ENCODE measurements at regions not wholly inside any gene's neighbourhood (a gene's known extent, or its start where the extent isn't known, plus 50 kb on each side); places are given as distances from the start of the nearest gene placed in this dataset.
"Not testable (repeated sequence)": the region's sequence is repeated elsewhere in the genome, so short reads cannot be mapped to it uniquely, and the experiment has no call there.

DNA sequence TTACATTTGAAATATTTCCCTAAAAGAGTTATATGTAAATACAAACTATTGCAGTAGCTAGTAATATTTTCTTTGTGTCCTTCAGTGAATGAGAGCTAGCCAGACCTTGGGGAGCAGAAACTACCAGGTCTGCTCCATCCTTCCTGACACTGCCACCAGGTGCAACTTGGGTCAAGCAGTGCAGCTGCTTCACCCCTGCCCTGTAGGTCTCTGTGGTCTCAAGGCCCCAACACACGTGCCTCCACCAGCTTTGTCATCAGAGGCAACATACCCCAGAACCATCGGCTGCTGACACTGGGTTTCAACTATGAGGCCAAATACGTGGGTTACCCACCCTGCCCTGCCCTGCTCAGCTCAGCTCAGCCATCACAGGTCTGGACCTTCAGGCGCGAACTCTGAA is 181.6 kb downstream of the FCRL5 start:
- Histone ChIP-seq H3K4me1 (ENCODE audit: control insufficient read depth, insufficient read depth, low read length) (no peaks in the 10 kb centered on the region), H3K36me3 (ENCODE audit: control insufficient read depth in 2 of 2, insufficient read depth in 2 of 2, low read length in 2 of 2) (no peaks in the 10 kb centered on the region), H3K4me3 (ENCODE audit: low read length in 2 of 2) (no peak overlapping the region), H3K9me3 (ENCODE audit: control insufficient read depth in 2 of 2, low read length in 2 of 2) (no peaks in the 10 kb centered on the region), H3K27me3 (ENCODE audit: control insufficient read depth in 1 of 2, insufficient read depth in 2 of 2, low read length in 2 of 2) (peaks cover 0 to 4% of the 10 kb centered on the region in 2 donors), H3K9ac (ENCODE audit: low read length in 2 of 2) (no peak overlapping the region), H3K27ac (ENCODE audit: low read length) (no peak overlapping the region)

DNA sequence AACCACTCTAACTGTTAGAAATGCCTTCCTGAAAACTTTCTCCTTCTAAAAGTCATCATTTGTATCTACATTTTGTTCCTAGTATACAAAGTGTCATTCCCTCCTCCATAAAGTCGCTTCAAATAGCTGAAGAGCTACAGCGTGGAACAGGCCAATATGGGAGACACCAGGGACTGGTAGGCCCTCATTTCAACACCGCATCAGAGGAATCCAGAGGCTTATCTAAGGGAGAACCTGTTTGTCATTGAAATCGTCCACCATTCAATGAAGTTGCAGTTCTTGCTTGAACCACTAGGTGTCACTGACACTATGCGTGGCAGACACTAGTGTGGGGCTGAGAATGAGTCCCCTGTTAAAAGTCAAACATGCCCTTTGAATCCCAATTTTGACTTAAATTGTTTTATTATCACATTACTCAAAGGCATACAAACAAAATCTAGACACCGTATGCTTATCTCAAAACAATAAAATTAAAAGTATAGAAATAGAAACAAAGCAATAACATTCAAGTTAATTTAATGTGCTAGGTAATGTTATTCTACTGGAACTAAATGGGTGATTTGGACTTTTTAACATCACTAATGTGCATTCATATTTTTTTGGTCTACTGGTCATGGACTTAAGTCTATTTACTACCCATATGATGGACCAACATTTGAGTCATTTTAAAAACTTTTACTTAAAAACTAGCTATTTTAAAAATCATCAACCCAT is 182.3 kb downstream of the FCRL5 start:
- H3K27me3 ChIP-seq (ENCODE audit: control insufficient read depth in 1 of 2, insufficient read depth in 2 of 2, low read length in 2 of 2): peaks cover 0 to 3% of the 10 kb centered on the region in 2 donors
- no peak overlapping the region for H3K9ac ChIP-seq (ENCODE audit: low read length in 2 of 2)
- H3K36me3 ChIP-seq (ENCODE audit: control insufficient read depth in 2 of 2, insufficient read depth in 2 of 2, low read length in 2 of 2): no peaks in the 10 kb centered on the region
- no peak overlapping the region for H3K4me3 ChIP-seq (ENCODE audit: low read length in 2 of 2)
- no peak overlapping the region for H3K27ac ChIP-seq (ENCODE audit: low read length)
- no peaks in the 10 kb centered on the region for H3K4me1 ChIP-seq (ENCODE audit: control insufficient read depth, insufficient read depth, low read length)
- no peaks in the 10 kb centered on the region for H3K9me3 ChIP-seq (ENCODE audit: control insufficient read depth in 2 of 2, low read length in 2 of 2)

DNA sequence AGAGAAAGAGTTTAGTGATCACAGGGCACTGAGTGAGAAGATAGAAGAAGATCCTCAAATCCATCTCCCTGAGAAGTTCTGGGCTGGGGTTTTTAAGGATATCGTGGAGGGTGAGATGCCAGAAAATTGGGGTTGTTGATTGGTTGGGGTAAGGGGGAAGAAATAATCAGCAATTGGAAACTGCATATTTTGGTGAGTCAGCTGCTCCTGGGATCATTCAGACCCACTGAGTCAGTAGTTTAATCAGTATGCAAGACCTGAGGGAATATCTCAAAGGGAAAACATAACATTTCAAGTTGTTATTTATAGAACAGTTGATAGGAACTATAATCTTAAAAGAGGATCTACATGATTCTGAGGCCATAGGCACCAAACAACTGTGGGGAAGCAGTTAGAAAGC is 183.4 kb downstream of the FCRL5 start:
- H3K9me3 ChIP-seq (ENCODE audit: control insufficient read depth in 2 of 2, low read length in 2 of 2); H3K4me3 ChIP-seq (ENCODE audit: low read length in 2 of 2); H3K4me1 ChIP-seq (ENCODE audit: control insufficient read depth, insufficient read depth, low read length): not testable (repeated sequence)

DNA sequence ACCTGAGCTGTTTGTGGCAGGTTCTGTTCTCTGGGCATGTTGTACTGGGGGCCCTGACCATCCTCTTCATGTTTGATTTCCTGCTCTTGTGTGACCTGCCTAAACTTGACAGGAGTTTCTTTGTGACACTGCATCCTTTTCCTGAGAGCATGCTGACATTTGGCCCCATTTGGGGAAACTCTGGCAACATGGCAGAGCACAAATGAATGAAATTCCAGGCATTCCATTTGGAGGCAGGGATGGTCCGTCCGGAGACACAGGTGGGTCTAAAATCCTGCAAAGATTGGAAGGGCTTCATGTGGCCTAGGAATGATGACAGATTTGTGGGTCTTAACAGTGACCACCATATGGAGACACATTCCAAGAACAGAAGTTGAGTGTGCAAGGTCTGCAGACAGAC is 184.0 kb downstream of the FCRL5 start:
- Histone ChIP-seq H3K9me3 (ENCODE audit: control insufficient read depth in 2 of 2, low read length in 2 of 2) (no peaks in the 10 kb centered on the region), H3K27me3 (ENCODE audit: control insufficient read depth in 1 of 2, insufficient read depth in 2 of 2, low read length in 2 of 2) (no peaks in the 10 kb centered on the region), H3K4me1 (ENCODE audit: control insufficient read depth, insufficient read depth, low read length) (no peaks in the 10 kb centered on the region), H3K4me3 (ENCODE audit: low read length in 2 of 2) (no peak overlapping the region), H3K36me3 (ENCODE audit: control insufficient read depth in 2 of 2, insufficient read depth in 2 of 2, low read length in 2 of 2) (no peaks in the 10 kb centered on the region), H3K27ac (ENCODE audit: low read length) (no peak overlapping the region), H3K9ac (ENCODE audit: low read length in 2 of 2) (no peak overlapping the region)

More for the DNA sequence above, 183.4 kb downstream of the FCRL5 start:
- not testable (repeated sequence) for H3K27me3 ChIP-seq (ENCODE audit: control insufficient read depth in 1 of 2, insufficient read depth in 2 of 2, low read length in 2 of 2); H3K9ac ChIP-seq (ENCODE audit: low read length in 2 of 2); H3K27ac ChIP-seq (ENCODE audit: low read length); H3K36me3 ChIP-seq (ENCODE audit: control insufficient read depth in 2 of 2, insufficient read depth in 2 of 2, low read length in 2 of 2)

DNA sequence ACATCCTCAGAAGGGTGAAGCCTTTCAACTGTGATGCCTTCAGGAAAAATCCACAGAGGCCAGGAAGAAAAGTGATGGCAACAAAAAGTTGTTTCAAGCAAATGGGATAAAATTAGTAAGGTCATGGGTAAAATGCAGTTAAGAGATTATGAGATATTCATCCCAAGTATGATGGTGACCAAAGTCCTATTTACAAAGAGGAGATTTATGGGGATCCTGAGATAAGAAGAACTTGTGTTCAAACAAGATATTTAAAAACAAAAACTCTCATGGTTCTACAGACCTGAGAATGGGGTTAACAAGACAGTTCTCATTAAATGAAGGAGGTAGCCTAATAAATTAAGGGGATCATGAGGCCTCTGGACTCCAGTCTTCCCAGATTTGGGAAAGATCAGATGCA is 184.4 kb downstream of the FCRL5 start:
- H3K9me3 ChIP-seq (ENCODE audit: control insufficient read depth in 2 of 2, low read length in 2 of 2): no peaks in the 10 kb centered on the region
- no peaks in the 10 kb centered on the region for H3K4me1 ChIP-seq (ENCODE audit: control insufficient read depth, insufficient read depth, low read length)
- no peak overlapping the region for H3K27ac ChIP-seq (ENCODE audit: low read length)
- no peak overlapping the region for H3K9ac ChIP-seq (ENCODE audit: low read length in 2 of 2)
- H3K4me3 ChIP-seq (ENCODE audit: low read length in 2 of 2): no peak overlapping the region
- H3K27me3 ChIP-seq (ENCODE audit: control insufficient read depth in 1 of 2, insufficient read depth in 2 of 2, low read length in 2 of 2): no peaks in the 10 kb centered on the region
- H3K36me3 ChIP-seq (ENCODE audit: control insufficient read depth in 2 of 2, insufficient read depth in 2 of 2, low read length in 2 of 2): no peaks in the 10 kb centered on the region

DNA sequence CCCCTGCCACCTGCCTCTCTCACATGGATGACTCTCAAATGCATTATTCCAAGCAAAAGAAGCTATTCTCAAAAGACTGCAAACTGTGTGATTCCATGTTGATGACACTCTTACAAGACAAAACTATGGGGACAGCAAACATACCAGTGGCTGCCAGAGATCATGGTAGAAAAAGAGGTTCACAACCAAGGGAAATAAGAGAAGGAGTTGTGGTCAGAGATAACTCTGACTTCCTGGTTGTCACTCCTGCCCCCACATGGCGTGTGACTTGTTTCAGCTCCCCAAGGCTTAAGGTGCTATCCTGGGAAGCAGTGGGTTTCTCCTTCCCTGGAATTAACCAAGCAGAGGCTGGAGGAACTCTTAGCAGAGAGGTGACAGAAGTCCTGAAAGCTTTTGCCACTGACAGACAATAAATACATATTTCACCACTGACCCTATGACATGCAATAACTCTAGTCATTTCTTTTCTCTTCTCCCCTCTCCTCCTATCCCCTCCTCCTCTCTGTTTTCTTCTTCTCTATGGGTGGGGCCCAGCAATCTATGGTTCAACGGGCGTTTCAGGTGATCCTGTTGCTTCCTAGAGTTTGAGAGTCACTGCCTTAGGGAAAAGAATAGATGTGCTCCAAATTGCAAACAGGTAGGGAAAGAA is 185.1 kb downstream of the FCRL5 start:
- H3K4me1 ChIP-seq (ENCODE audit: control insufficient read depth, insufficient read depth, low read length): no peaks in the 10 kb centered on the region
- no peaks in the 10 kb centered on the region for H3K36me3 ChIP-seq (ENCODE audit: control insufficient read depth in 2 of 2, insufficient read depth in 2 of 2, low read length in 2 of 2)
- H3K9ac ChIP-seq (ENCODE audit: low read length in 2 of 2): no peak overlapping the region
- H3K27ac ChIP-seq (ENCODE audit: low read length): no peak overlapping the region
- H3K4me3 ChIP-seq (ENCODE audit: low read length in 2 of 2): no peak overlapping the region
- no peaks in the 10 kb centered on the region for H3K9me3 ChIP-seq (ENCODE audit: control insufficient read depth in 2 of 2, low read length in 2 of 2)
- no peaks in the 10 kb centered on the region for H3K27me3 ChIP-seq (ENCODE audit: control insufficient read depth in 1 of 2, insufficient read depth in 2 of 2, low read length in 2 of 2)

DNA sequence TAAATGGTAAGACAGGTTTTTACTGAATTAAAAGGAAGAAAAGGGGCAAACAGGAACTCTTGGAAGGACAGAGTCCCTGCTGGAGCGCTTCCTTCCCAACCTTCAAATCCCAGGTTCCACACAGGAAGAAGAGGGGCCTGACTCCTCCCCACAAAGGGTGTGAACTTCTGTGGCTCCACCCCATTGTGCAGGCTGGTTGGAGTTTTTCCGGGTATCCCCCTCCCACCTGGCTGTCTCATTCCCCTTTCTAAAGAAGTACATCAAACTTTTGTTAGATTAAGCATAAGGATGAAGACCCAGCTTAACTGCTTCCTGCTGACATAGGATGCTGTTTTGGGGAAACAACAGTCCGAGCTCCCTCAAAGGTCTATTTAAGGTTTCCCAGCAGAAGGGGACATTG is 187.7 kb downstream of the FCRL5 start:
- Histone ChIP-seq H3K27ac (ENCODE audit: low read length) (no peak overlapping the region), H3K9me3 (ENCODE audit: control insufficient read depth in 2 of 2, low read length in 2 of 2) (no peaks in the 10 kb centered on the region), H3K4me3 (ENCODE audit: low read length in 2 of 2) (no peak overlapping the region), H3K27me3 (ENCODE audit: control insufficient read depth in 1 of 2, insufficient read depth in 2 of 2, low read length in 2 of 2) (no peaks in the 10 kb centered on the region), H3K36me3 (ENCODE audit: control insufficient read depth in 2 of 2, insufficient read depth in 2 of 2, low read length in 2 of 2) (no peaks in the 10 kb centered on the region), H3K4me1 (ENCODE audit: control insufficient read depth, insufficient read depth, low read length) (no peaks in the 10 kb centered on the region), H3K9ac (ENCODE audit: low read length in 2 of 2) (no peak overlapping the region)

DNA sequence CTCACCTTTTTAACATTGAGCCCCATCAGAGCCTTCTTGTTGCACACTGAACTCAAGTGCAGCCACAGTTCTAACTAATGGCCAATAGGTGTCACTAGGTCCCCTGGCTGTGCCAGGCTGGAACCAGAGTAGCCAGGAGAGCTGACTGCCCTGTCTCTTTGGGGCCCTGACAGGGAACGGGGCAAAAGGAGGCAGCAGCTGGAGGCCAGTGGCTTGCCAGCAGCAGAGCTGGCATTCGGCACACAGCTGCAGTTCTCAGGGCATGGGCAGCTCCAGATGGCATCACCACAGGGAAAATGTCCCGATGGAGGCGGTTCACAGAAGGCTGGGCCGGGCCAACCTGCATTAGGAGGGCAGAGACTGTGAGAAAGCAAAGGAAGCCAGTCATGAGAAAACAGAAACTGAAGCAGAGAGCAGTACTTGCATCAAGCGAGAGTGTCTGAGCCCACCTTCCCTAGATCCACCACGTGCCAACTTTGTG is 188.6 kb downstream of the FCRL5 start:
- H3K27me3 ChIP-seq (ENCODE audit: control insufficient read depth in 1 of 2, insufficient read depth in 2 of 2, low read length in 2 of 2): no peaks in the 10 kb centered on the region
- no peaks in the 10 kb centered on the region for H3K4me1 ChIP-seq (ENCODE audit: control insufficient read depth, insufficient read depth, low read length)
- H3K9me3 ChIP-seq (ENCODE audit: control insufficient read depth in 2 of 2, low read length in 2 of 2): no peaks in the 10 kb centered on the region
- H3K9ac ChIP-seq (ENCODE audit: low read length in 2 of 2): no peak overlapping the region
- no peak overlapping the region for H3K4me3 ChIP-seq (ENCODE audit: low read length in 2 of 2)
- H3K27ac ChIP-seq (ENCODE audit: low read length): no peak overlapping the region
- H3K36me3 ChIP-seq (ENCODE audit: control insufficient read depth in 2 of 2, insufficient read depth in 2 of 2, low read length in 2 of 2): no peaks in the 10 kb centered on the region

DNA sequence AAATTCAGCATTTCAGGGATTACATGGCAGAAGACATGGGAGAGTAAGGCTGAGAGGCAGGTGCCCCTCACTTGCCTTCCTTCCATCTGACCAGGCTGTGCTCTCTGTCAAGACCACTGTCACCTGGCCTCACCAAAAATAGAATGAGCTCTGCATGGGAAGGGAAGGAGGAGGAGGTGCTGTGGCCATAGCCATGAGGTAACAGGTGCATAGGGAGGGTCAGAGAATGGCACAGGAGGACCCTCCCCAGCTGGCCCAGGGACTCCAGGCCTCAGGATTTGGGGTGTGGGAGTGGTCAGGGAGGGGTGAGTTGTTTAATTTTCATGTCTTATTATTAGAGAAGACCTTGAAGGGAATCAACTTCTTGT is 192.3 kb downstream of the FCRL5 start:
- no peaks in the 10 kb centered on the region for H3K36me3 ChIP-seq (ENCODE audit: control insufficient read depth in 2 of 2, insufficient read depth in 2 of 2, low read length in 2 of 2)
- no peaks in the 10 kb centered on the region for H3K9me3 ChIP-seq (ENCODE audit: control insufficient read depth in 2 of 2, low read length in 2 of 2)
- H3K9ac ChIP-seq (ENCODE audit: low read length in 2 of 2): no peak overlapping the region
- H3K4me3 ChIP-seq (ENCODE audit: low read length in 2 of 2): no peak overlapping the region
- H3K4me1 ChIP-seq (ENCODE audit: control insufficient read depth, insufficient read depth, low read length): no peaks in the 10 kb centered on the region
- H3K27ac ChIP-seq (ENCODE audit: low read length): no peak overlapping the region
- no peaks in the 10 kb centered on the region for H3K27me3 ChIP-seq (ENCODE audit: control insufficient read depth in 1 of 2, insufficient read depth in 2 of 2, low read length in 2 of 2)

DNA sequence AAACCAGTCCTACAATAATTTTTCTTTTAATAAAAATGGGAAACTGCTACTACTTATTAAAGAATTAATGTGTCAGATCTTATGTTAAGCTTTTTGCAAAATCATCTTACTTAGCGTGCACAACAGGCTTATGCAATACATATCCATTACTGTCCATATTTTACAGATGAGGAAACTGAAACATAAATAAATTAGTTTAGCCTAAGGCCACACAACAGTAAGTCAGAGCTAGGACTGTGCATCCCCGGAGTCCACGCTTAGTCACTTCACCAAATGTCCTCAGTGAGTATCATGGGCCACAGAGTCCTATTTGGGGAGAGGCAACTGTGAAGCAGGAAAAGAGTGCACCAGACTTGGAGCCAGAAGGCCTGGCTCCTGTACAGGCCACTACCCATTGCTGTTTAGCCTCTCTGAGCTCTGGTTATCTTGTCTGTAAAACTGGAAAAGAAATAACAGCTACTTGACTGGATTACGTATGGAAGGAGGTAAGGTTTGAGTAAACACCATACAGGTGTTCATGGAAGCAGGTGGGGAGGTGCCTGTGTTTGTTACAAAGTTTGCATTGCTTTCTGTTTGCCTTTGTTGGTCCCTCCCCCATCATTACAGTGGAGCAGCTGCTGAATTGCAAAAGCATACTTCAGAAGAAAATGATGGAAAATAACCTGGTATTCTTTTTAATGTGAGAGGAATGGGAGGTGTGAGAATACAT is 192.8 kb downstream of the FCRL5 start:
- Histone ChIP-seq H3K27me3 (ENCODE audit: control insufficient read depth in 1 of 2, insufficient read depth in 2 of 2, low read length in 2 of 2) (no peaks in the 10 kb centered on the region), H3K9ac (ENCODE audit: low read length in 2 of 2) (no peak overlapping the region), H3K36me3 (ENCODE audit: control insufficient read depth in 2 of 2, insufficient read depth in 2 of 2, low read length in 2 of 2) (no peaks in the 10 kb centered on the region), H3K9me3 (ENCODE audit: control insufficient read depth in 2 of 2, low read length in 2 of 2) (no peaks in the 10 kb centered on the region), H3K4me1 (ENCODE audit: control insufficient read depth, insufficient read depth, low read length) (no peaks in the 10 kb centered on the region), H3K27ac (ENCODE audit: low read length) (no peak overlapping the region), H3K4me3 (ENCODE audit: low read length in 2 of 2) (no peak overlapping the region)

DNA sequence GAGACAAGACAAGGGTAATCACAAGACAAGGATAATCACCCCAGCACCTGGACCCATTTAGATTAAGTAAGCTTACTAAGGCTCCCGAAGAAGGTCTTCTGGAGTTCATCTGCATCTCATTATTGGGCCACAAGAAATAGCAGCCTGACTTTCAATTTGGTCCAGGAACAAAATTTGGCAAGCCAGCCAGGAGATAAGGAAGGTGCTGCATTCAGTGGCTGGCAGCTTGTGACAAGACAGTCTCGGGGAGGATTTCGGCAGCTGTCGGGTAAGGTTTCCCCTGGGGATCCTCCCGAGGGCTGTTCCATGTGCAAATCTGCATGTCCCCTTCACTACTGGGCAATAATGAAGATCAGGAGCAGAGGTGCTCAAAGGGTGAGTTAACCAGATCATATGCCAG is 195.2 kb downstream of the FCRL5 start:
- no peak overlapping the region for H3K4me3 ChIP-seq (ENCODE audit: low read length in 2 of 2)
- no peaks in the 10 kb centered on the region for H3K9me3 ChIP-seq (ENCODE audit: control insufficient read depth in 2 of 2, low read length in 2 of 2)
- no peak overlapping the region for H3K27ac ChIP-seq (ENCODE audit: low read length)
- no peaks in the 10 kb centered on the region for H3K36me3 ChIP-seq (ENCODE audit: control insufficient read depth in 2 of 2, insufficient read depth in 2 of 2, low read length in 2 of 2)
- H3K4me1 ChIP-seq (ENCODE audit: control insufficient read depth, insufficient read depth, low read length): no peaks in the 10 kb centered on the region
- no peak overlapping the region for H3K9ac ChIP-seq (ENCODE audit: low read length in 2 of 2)
- H3K27me3 ChIP-seq (ENCODE audit: control insufficient read depth in 1 of 2, insufficient read depth in 2 of 2, low read length in 2 of 2): no peaks in the 10 kb centered on the region
